ENCODE measurements at regions not wholly inside any gene's neighbourhood (a gene's known extent, or its start where the extent isn't known, plus 50 kb on each side); places are given as distances from the start of the nearest gene placed in this dataset.

DNA sequence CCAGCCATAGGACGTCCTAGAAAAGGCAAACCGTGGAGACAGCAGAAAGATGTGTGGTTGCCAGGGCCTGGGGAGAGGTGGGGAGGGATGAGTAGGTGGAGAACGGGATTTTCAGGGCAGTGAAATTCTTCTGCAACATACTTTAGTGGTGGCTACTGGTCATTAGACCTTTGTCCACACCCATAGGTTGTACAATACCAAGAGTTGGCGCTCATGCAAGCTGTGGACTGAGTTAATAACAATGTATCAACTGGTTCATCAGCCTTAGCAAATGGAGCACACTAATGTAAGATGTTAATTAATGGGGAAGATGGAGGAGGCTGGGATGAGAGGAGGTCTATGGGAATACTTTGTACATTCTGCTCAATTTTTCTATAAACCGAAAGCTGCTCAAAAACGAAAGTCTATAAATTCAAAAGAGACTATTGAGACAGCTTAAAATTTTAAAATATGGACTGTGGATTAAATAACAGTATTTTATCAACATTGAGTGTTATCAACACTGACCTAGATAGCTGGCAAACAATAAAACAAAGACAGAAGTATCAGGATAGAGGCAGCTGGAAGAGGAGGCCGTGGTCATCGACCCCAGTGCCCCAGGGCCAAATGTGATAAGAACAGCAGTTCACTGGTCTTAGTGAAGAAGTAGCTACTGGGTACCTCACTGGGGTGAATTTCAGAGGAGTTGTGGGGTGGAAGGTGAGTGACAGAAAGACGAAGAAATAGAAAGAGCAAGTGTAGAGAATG is 90.9 kb downstream of the SYNE3 start:
- H3K36me3 Mint-ChIP-seq: peaks cover 13 to 68% (median 40%) of the 10 kb centered on the region in 5 donors
- intact Hi-C loops (cut with micrococcal nuclease): loop anchor here in 1 of 2 donors (5.0 kb wide), 1 partner anchor 567 kb away; no protein-coding TSS in a partner anchor

DNA sequence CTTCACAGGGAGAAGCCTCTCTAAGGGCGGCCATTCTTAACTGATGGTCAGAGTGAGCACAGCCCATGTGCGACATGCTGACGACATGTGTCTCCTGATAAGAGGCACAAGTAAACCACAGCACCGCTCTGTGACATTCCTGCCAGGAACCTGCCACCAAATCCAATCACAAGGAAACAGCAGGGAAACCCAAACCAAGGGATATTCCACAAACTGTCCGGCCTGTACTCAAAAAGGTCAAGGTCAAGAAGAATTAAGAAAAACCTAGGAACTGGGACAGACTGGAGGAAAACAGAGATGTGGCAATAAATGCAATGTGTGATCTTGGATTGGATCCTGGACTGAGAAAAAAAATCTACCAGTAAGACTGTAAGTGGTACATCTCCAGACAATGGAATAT is 91.9 kb downstream of the SYNE3 start:
- intact Hi-C loops (cut with micrococcal nuclease): no loop called here
- Mint-ChIP-seq H3K27me3 (no peaks in the 10 kb centered on the region), H3K27ac (no peak overlapping the region), H3K4me3 (no peak overlapping the region), H3K36me3 (peaks cover 19 to 69% (median 49%) of the 10 kb centered on the region in 5 donors), H3K4me1 (peaks cover 0 to 6% (median 0%) of the 10 kb centered on the region in 7 donors), H3K9me3 (peaks cover 0 to 7% (median 0%) of the 10 kb centered on the region in 11 donors)
- H3K36me3 ChIP-seq (ENCODE audit: control insufficient read depth in 2 of 3, insufficient read depth in 3 of 3, low read length in 3 of 3): peaks cover 0 to 66% (median 5%) of the 10 kb centered on the region in 3 experiments
- H3K4me3 ChIP-seq (ENCODE audit: low read length): no peak overlapping the region
- ATAC-seq: no peak
- no peak for DNase-seq
- no peaks in the 10 kb centered on the region for H3K9me3 ChIP-seq (ENCODE audit: control insufficient read depth in 2 of 3, low read length in 3 of 3)
- H3K27ac ChIP-seq (ENCODE audit: low read depth, low read length): no peak overlapping the region
- no peaks in the 10 kb centered on the region for H3K27me3 ChIP-seq (ENCODE audit: control insufficient read depth in 2 of 2, insufficient read depth in 2 of 2, low read length in 2 of 2)
- H3K4me1 ChIP-seq (ENCODE audit: control insufficient read depth in 2 of 2, insufficient read depth in 2 of 2, low read length in 2 of 2): no peaks in the 10 kb centered on the region
- ChIA-PET POLR2A (no interaction called here), CTCF (no interaction called here)

More for the DNA sequence above, 90.9 kb downstream of the SYNE3 start:
- Mint-ChIP-seq H3K27ac (peak overlapping the region in 2 of 9 donors; percentile 34 to 52), H3K9me3 (peaks cover 0 to 5% (median 0%) of the 10 kb centered on the region in 11 donors), H3K4me3 (no peak overlapping the region), H3K27me3 (no peaks in the 10 kb centered on the region), H3K4me1 (peaks cover 0 to 6% (median 0%) of the 10 kb centered on the region in 7 donors)
- H3K9me3 ChIP-seq (ENCODE audit: control insufficient read depth in 2 of 3, low read length in 3 of 3): no peaks in the 10 kb centered on the region
- ChIA-PET CTCF (no interaction called here), POLR2A (interaction anchor here (0.6 kb wide), 1 partner anchor 216 kb away, joined by 3 read pairs; no protein-coding TSS in a partner anchor)
- H3K4me1 ChIP-seq (ENCODE audit: control insufficient read depth in 2 of 2, insufficient read depth in 2 of 2, low read length in 2 of 2): no peaks in the 10 kb centered on the region
- H3K27ac ChIP-seq (ENCODE audit: low read depth, low read length): no peak overlapping the region
- H3K4me3 ChIP-seq (ENCODE audit: low read length): no peak overlapping the region
- H3K27me3 ChIP-seq (ENCODE audit: control insufficient read depth in 2 of 2, insufficient read depth in 2 of 2, low read length in 2 of 2): no peaks in the 10 kb centered on the region
- DNase-seq (no peak), ATAC-seq (no peak)
- H3K36me3 ChIP-seq (ENCODE audit: control insufficient read depth in 2 of 3, insufficient read depth in 3 of 3, low read length in 3 of 3): peaks cover 0 to 64% (median 5%) of the 10 kb centered on the region in 3 experiments

DNA sequence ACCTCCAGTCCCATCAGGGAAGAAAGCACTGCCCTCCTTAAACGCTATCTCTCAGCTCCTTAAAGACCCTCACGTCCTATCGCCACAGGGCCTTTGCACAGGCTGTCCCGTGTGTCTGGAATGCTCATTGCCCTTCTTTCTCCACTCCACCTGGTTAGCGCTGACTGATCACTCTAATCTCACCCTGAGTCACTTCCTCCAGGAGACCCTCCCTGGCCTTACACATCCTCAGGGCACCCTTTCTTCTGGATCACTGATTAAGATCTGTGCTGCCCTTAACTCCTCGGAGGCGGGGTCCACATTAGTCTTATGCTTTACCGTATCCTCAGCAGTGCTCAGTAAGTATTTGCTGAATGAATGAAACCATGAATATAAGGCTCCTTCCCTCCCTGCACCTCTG is 94.7 kb downstream of the SYNE3 start:
- Histone ChIP-seq H3K27ac (ENCODE audit: low read depth, low read length) (no peak overlapping the region), H3K9me3 (ENCODE audit: control insufficient read depth in 2 of 3, low read length in 3 of 3) (no peaks in the 10 kb centered on the region), H3K27me3 (ENCODE audit: control insufficient read depth in 2 of 2, insufficient read depth in 2 of 2, low read length in 2 of 2) (no peaks in the 10 kb centered on the region), H3K4me1 (ENCODE audit: control insufficient read depth in 2 of 2, insufficient read depth in 2 of 2, low read length in 2 of 2) (no peaks in the 10 kb centered on the region), H3K36me3 (ENCODE audit: control insufficient read depth in 2 of 3, insufficient read depth in 3 of 3, low read length in 3 of 3) (peaks cover 5 to 78% (median 5%) of the 10 kb centered on the region in 3 experiments), H3K4me3 (ENCODE audit: low read length) (no peak overlapping the region)
- peak overlapping the region in 3 of 9 donors; percentile 16 to 59 (median 54) for H3K27ac Mint-ChIP-seq
- no peak for ATAC-seq
- ChIA-PET CTCF (no interaction called here), POLR2A (no interaction called here)
- H3K27me3 Mint-ChIP-seq: no peaks in the 10 kb centered on the region
- peaks cover 25 to 75% (median 60%) of the 10 kb centered on the region in 5 donors for H3K36me3 Mint-ChIP-seq
- peaks cover 0 to 7% (median 0%) of the 10 kb centered on the region in 11 donors for H3K9me3 Mint-ChIP-seq
- H3K4me3 Mint-ChIP-seq: no peak overlapping the region
- intact Hi-C loops (cut with micrococcal nuclease): no loop called here
- H3K4me1 Mint-ChIP-seq: peaks cover 0 to 9% (median 0%) of the 10 kb centered on the region in 7 donors
- no peak for DNase-seq

DNA sequence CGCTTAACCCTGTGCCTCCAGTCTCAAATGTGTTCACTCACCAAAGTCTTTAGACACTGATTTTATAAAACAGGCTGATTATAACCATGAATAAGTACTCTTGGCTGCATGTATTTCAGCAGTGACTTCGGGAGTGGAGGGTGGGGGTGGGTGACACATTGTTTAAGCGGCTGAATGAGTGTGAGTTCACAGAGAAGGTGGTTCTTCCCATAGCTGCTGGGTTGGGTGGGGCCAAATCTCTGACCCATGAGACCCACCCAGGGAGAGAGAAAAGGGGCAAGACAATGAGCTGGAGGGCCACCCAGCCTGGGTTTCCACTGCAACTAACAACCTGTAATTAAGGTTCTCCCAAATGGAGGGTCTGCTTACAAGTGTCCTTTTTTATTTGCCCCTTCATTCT is 96.4 kb downstream of the SYNE3 start:
- Mint-ChIP-seq H3K9me3 (peaks cover 0 to 7% (median 0%) of the 10 kb centered on the region in 11 donors), H3K4me3 (no peak overlapping the region), H3K27ac (peak overlapping the region in 1 of 9 donors; percentile 37), H3K36me3 (peaks cover 25 to 69% (median 56%) of the 10 kb centered on the region in 5 donors), H3K27me3 (no peaks in the 10 kb centered on the region), H3K4me1 (peaks cover 0 to 9% (median 0%) of the 10 kb centered on the region in 7 donors)
- Histone ChIP-seq H3K9me3 (ENCODE audit: control insufficient read depth in 2 of 3, low read length in 3 of 3) (no peaks in the 10 kb centered on the region), H3K27ac (ENCODE audit: low read depth, low read length) (no peak overlapping the region), H3K27me3 (ENCODE audit: control insufficient read depth in 2 of 2, insufficient read depth in 2 of 2, low read length in 2 of 2) (no peaks in the 10 kb centered on the region), H3K36me3 (ENCODE audit: control insufficient read depth in 2 of 3, insufficient read depth in 3 of 3, low read length in 3 of 3) (peaks cover 5 to 76% (median 9%) of the 10 kb centered on the region in 3 experiments), H3K4me1 (ENCODE audit: control insufficient read depth in 2 of 2, insufficient read depth in 2 of 2, low read length in 2 of 2) (no peaks in the 10 kb centered on the region), H3K4me3 (ENCODE audit: low read length) (no peak overlapping the region)
- ATAC-seq (no peak), DNase-seq (no peak)
- intact Hi-C loops (cut with micrococcal nuclease): no loop called here
- ChIA-PET POLR2A (no interaction called here), CTCF (no interaction called here)

DNA sequence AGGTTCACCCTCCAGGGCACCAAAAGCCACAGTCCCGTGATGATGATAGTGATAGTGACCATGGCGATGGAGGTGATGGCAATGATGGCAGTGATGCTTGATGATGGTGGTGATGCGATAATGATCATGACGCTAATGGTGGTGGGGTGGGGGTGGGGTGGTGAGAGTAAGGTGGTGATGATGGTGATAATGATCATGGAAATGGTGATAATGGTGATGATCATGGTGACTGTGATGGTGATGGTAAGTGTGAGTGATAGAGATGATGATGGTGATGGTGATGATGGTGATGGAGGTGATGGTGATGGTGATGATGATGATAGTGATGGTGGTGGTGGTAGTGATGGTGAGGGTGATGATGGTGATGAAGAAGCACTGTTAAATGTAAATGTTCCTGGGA is 96.9 kb downstream of the SYNE3 start:
- ChIA-PET POLR2A (no interaction called here), CTCF (no interaction called here)
- Mint-ChIP-seq H3K36me3 (peaks cover 25 to 71% (median 56%) of the 10 kb centered on the region in 5 donors), H3K4me3 (no peak overlapping the region), H3K9me3 (peaks cover 0 to 7% (median 0%) of the 10 kb centered on the region in 11 donors), H3K27me3 (no peaks in the 10 kb centered on the region), H3K27ac (peak overlapping the region in 1 of 9 donors; percentile 87), H3K4me1 (peaks cover 0 to 9% (median 0%) of the 10 kb centered on the region in 7 donors)
- H3K9me3 ChIP-seq (ENCODE audit: control insufficient read depth in 2 of 3, low read length in 3 of 3): no peaks in the 10 kb centered on the region
- no peak overlapping the region for H3K4me3 ChIP-seq (ENCODE audit: low read length)
- H3K4me1 ChIP-seq (ENCODE audit: control insufficient read depth in 2 of 2, insufficient read depth in 2 of 2, low read length in 2 of 2): no peaks in the 10 kb centered on the region
- ATAC-seq (no peak), DNase-seq (no peak)
- H3K27me3 ChIP-seq (ENCODE audit: control insufficient read depth in 2 of 2, insufficient read depth in 2 of 2, low read length in 2 of 2): no peaks in the 10 kb centered on the region
- intact Hi-C loops (cut with micrococcal nuclease): no loop called here
- H3K36me3 ChIP-seq (ENCODE audit: control insufficient read depth in 2 of 3, insufficient read depth in 3 of 3, low read length in 3 of 3): peaks cover 5 to 76% (median 9%) of the 10 kb centered on the region in 3 experiments
- H3K27ac ChIP-seq (ENCODE audit: low read depth, low read length): no peak overlapping the region

DNA sequence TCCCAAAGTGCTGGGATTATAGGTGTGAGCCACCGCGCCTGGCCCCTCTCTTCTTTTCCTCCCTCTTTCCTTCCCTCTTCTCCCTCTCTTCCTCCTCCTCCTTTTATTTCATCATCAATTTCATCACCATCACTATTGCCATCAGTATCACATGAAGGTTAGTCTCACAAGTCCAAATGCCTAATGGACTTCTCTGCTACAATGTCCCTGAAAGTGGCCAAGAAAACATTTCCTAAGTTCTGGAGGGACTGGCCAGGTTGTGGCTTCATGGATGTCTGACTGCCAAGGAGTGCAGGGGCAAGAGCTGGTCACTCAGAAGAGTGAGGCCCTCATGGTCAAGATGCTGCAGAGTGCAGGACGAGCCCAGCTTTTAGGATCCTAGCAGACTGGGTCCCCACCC is 97.6 kb downstream of the SYNE3 start:
- Histone ChIP-seq H3K27ac (ENCODE audit: low read depth, low read length) (no peak overlapping the region), H3K4me1 (ENCODE audit: control insufficient read depth in 2 of 2, insufficient read depth in 2 of 2, low read length in 2 of 2) (no peaks in the 10 kb centered on the region), H3K27me3 (ENCODE audit: control insufficient read depth in 2 of 2, insufficient read depth in 2 of 2, low read length in 2 of 2) (no peaks in the 10 kb centered on the region), H3K4me3 (ENCODE audit: low read length) (no peak overlapping the region), H3K36me3 (ENCODE audit: control insufficient read depth in 2 of 3, insufficient read depth in 3 of 3, low read length in 3 of 3) (peaks cover 5 to 73% (median 9%) of the 10 kb centered on the region in 3 experiments), H3K9me3 (ENCODE audit: control insufficient read depth in 2 of 3, low read length in 3 of 3) (no peaks in the 10 kb centered on the region)
- H3K36me3 Mint-ChIP-seq: peaks cover 25 to 71% (median 53%) of the 10 kb centered on the region in 5 donors
- ATAC-seq (no peak), DNase-seq (no peak)
- H3K4me3 Mint-ChIP-seq: no peak overlapping the region
- peaks cover 0 to 7% (median 0%) of the 10 kb centered on the region in 11 donors for H3K9me3 Mint-ChIP-seq
- no peak overlapping the region for H3K27ac Mint-ChIP-seq
- intact Hi-C loops (cut with micrococcal nuclease): no loop called here
- CTCF ChIA-PET: no interaction called here
- no peaks in the 10 kb centered on the region for H3K27me3 Mint-ChIP-seq
- peaks cover 0 to 9% (median 0%) of the 10 kb centered on the region in 7 donors for H3K4me1 Mint-ChIP-seq
- POLR2A ChIA-PET: no interaction called here

Measured in naive thymus-derived CD4-positive, alpha-beta T cell (primary cell).